Neural cell (in vitro differentiated cells): ENCODE measurements at regions not wholly inside any gene's neighbourhood (a gene's known extent, or its start where the extent isn't known, plus 50 kb on each side); places are given as distances from the start of the nearest gene placed in this dataset.

ENCODE experiments used
- EZH2 ChIP-seq: fragments of 200-600, 300-800 bp; shearing (Covaris generic), sonication (generic); IDR thresholded peaks from 2 replicates; pipeline ENCODE4 v1.6.1; 2014; ENCODE audit warnings: antibody characterized with exemption, low read length, borderline replicate concordance, mild to moderate bottlenecking; ENCODE audit not compliant: insufficient read depth, poor library complexity, severe bottlenecking
- REST ChIP-seq: IDR thresholded peaks from 2 replicates; pipeline ENCODE4 v1.6.1; 2012; ENCODE audit warnings: borderline replicate concordance
- SMC3 ChIP-seq: fragments of 450-650 bp; conservative IDR thresholded peaks from 2 replicates; pipeline ENCODE4 v1.6.1; 2014; ENCODE audit warnings: antibody characterized with exemption, mild to moderate bottlenecking, moderate library complexity; ENCODE audit not compliant: poor library complexity
- TAF1 ChIP-seq: IDR thresholded peaks from 2 replicates; pipeline ENCODE4 v1.6.1; 2012; ENCODE audit warnings: low read depth
- TF ChIP-seq, protein P1 (sequence below): fragments of 450-650 bp; IDR thresholded peaks from 2 replicates; pipeline ENCODE4 v1.5.1; 2014; ENCODE audit warnings: antibody characterized with exemption, mild to moderate bottlenecking, moderate library complexity; ENCODE audit not compliant: poor library complexity, severe bottlenecking

DNA sequence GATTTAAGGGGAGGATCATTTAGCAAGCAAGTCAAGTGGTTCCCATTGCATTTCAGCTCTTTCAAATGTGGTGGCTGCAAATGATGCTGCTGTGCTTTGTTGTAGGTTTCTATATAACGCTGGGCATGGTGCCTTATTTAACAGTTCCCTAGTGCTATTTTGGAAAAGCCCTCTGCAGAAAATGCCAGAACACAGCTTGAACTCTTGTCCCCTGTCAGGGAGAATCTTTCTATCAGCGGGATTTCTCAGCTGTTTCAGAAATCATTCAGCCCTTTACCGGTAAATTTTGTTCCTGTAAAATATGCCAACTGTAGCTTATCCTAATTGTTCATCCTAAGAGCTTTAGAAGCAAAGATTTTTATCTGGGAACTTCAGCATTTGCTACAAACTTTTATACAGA, 77.8 kb upstream of the DTNA start:
- TF ChIP-seq EZH2 (no peak), TAF1 (no peak), SMC3 (no peak), REST (no peak)
- TF ChIP-seq, protein P1, sequence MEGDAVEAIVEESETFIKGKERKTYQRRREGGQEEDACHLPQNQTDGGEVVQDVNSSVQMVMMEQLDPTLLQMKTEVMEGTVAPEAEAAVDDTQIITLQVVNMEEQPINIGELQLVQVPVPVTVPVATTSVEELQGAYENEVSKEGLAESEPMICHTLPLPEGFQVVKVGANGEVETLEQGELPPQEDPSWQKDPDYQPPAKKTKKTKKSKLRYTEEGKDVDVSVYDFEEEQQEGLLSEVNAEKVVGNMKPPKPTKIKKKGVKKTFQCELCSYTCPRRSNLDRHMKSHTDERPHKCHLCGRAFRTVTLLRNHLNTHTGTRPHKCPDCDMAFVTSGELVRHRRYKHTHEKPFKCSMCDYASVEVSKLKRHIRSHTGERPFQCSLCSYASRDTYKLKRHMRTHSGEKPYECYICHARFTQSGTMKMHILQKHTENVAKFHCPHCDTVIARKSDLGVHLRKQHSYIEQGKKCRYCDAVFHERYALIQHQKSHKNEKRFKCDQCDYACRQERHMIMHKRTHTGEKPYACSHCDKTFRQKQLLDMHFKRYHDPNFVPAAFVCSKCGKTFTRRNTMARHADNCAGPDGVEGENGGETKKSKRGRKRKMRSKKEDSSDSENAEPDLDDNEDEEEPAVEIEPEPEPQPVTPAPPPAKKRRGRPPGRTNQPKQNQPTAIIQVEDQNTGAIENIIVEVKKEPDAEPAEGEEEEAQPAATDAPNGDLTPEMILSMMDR = no peak
